H1 (cell line): ENCODE measurements at regions not wholly inside any gene's neighbourhood (a gene's known extent, or its start where the extent isn't known, plus 50 kb on each side); places are given as distances from the start of the nearest gene placed in this dataset.

Experiments used
- CTCF ChIA-PET: fragments of 300-600 bp; sonication (Branson Sonifier 250); formaldehyde crosslinking; loops from one replicate; lab custom pipeline; 2021; ENCODE audit not compliant: partially characterized antibody; lab: Charles Lee
- POLR2A ChIA-PET: fragments of 300-600 bp; sonication (Branson Sonifier 250); formaldehyde crosslinking; loops from one replicate; lab custom pipeline; 2021; ENCODE audit warnings: inconsistent platforms; ENCODE audit not compliant: partially characterized antibody; lab: Charles Lee
- DNase-seq, 2 experiments: peaks; one replicate each; pipeline versions ENCODE4 v3.0.0 to v3.0.0-alpha.2; 2010 to 2022; ENCODE audit warnings: low spot score in 2 of 2, low read depth in 1 of 2, mixed read lengths in 1 of 2
- FAIRE-seq: peaks from 2 replicates; lab custom pipeline; 2011; peaks lifted over from hg19 to GRCh38; lab: Jason Lieb, UNC
- H2AFZ ChIP-seq: 2 replicates; pipeline ENCODE4 v1.8.1; 2012; ENCODE audit warnings: low read length, inconsistent platforms
- H2AK5ac ChIP-seq: 2 replicates; pipeline ENCODE4 v1.6.1; 2013; ENCODE audit warnings: low read depth, low read length
- H2BK120ac ChIP-seq: replicated peaks from 2 replicates; pipeline ENCODE3; 2013; ENCODE audit warnings: low read depth, low read length, inconsistent platforms
- H2BK12ac ChIP-seq: 2 replicates; pipeline ENCODE4 v1.6.1; 2013; ENCODE audit warnings: low read depth, low read length
- H2BK15ac ChIP-seq: 2 replicates; pipeline ENCODE4 v1.6.1; 2013; ENCODE audit warnings: low read length
- H2BK20ac ChIP-seq: 2 replicates; pipeline ENCODE4 v1.6.1; 2013; ENCODE audit warnings: low read length
- H2BK5ac ChIP-seq: 2 replicates; pipeline ENCODE4 v1.6.1; 2013; ENCODE audit warnings: low read depth, low read length
- H3K14ac ChIP-seq: 2 replicates; pipeline ENCODE4 v1.6.1; 2013; ENCODE audit warnings: inconsistent platforms; ENCODE audit not compliant: insufficient read length
- H3K18ac ChIP-seq: 2 replicates; pipeline ENCODE4 v1.6.1; 2013; ENCODE audit warnings: low read length; ENCODE audit errors: extremely low read depth
- H3K23ac ChIP-seq: 2 replicates; pipeline ENCODE4 v1.6.1; 2013; ENCODE audit warnings: inconsistent platforms; ENCODE audit not compliant: insufficient read length
- H3K23me2 ChIP-seq: 2 replicates; pipeline ENCODE4 v1.6.1; 2013; ENCODE audit warnings: low read depth, low read length
- H3K27ac ChIP-seq: 2 replicates; pipeline ENCODE4 v1.6.1; 2011; ENCODE audit warnings: low read depth, low read length, inconsistent platforms
- H3K27me3 ChIP-seq, 4 experiments: replicated peaks in 1 of 4; 1 replicate in 1 of 4; 2 replicates in 3 of 4; pipeline versions ENCODE4 v1.6.1 to v1.8.1; 2011 to 2013; ENCODE audit warnings: low read length in 3 of 4, mild to moderate bottlenecking in 3 of 4, inconsistent platforms in 2 of 4, mixed read lengths in 2 of 4, moderate library complexity in 1 of 4; ENCODE audit not compliant: control insufficient read depth in 3 of 4, insufficient read depth in 3 of 4; ENCODE audit errors: extremely low read depth in 1 of 4
- H3K36me3 ChIP-seq, 4 experiments: 2 replicates each; pipeline versions ENCODE4 v1.6.1 to v1.8.1; 2011 to 2013; ENCODE audit warnings: mild to moderate bottlenecking in 4 of 4, low read length in 3 of 4, moderate library complexity in 2 of 4, control low read depth in 1 of 4, inconsistent platforms in 1 of 4; ENCODE audit not compliant: insufficient read depth in 4 of 4, control insufficient read depth in 2 of 4
- H3K4ac ChIP-seq: replicated peaks from 2 replicates; pipeline ENCODE3; 2013; ENCODE audit warnings: low read length, low read depth, mixed read lengths, inconsistent platforms; ENCODE audit not compliant: insufficient read length
- H3K4me1 ChIP-seq, 4 experiments: replicated peaks in 1 of 4; 1 replicate in 1 of 4; 2 replicates in 3 of 4; pipeline versions ENCODE4 v1.6.1 to v1.8.1; 2011 to 2013; ENCODE audit warnings: low read length in 3 of 4, inconsistent platforms in 2 of 4, mixed read lengths in 1 of 4; ENCODE audit not compliant: insufficient read depth in 4 of 4, control insufficient read depth in 3 of 4
- H3K4me2 ChIP-seq, 2 experiments: 2 replicates each; pipeline versions ENCODE4 v1.6.1 to v1.8.1; 2011 to 2013; ENCODE audit warnings: low read depth in 2 of 2, low read length in 2 of 2, control low read depth in 1 of 2, inconsistent platforms in 1 of 2, mild to moderate bottlenecking in 1 of 2; ENCODE audit not compliant: insufficient read depth in 1 of 2
- H3K4me3 ChIP-seq, 4 experiments: fragments of 200-600, 300-600 bp in 1 of 4; sonication (generic), shearing (Covaris generic), sonication (Bioruptor Twin) in 1 of 4; 2 replicates each; pipeline versions ENCODE4 v1.5.1 to v1.8.1; 2011 to 2016; ENCODE audit warnings: low read length in 4 of 4, low read depth in 3 of 4, control low read depth in 2 of 4, inconsistent platforms in 2 of 4, mild to moderate bottlenecking in 2 of 4, mixed read lengths in 1 of 4, moderate library complexity in 1 of 4; ENCODE audit not compliant: insufficient read depth in 2 of 4; ENCODE audit errors: extremely low read depth in 1 of 4
- H3K56ac ChIP-seq: replicated peaks from 2 replicates; pipeline ENCODE3; 2013; ENCODE audit warnings: low read depth, mild to moderate bottlenecking, mixed read lengths, low read length, inconsistent platforms; ENCODE audit not compliant: insufficient read length
- H3K79me1 ChIP-seq: 2 replicates; pipeline ENCODE4 v1.6.1; 2013; ENCODE audit warnings: low read depth, low read length, control low read depth
- H3K79me2 ChIP-seq, 2 experiments: 2 replicates each; pipeline versions ENCODE4 v1.6.1 to v1.8.1; 2012 to 2013; ENCODE audit warnings: low read length in 2 of 2, mild to moderate bottlenecking in 2 of 2, inconsistent platforms in 1 of 2; ENCODE audit not compliant: insufficient read depth in 2 of 2, control insufficient read depth in 1 of 2
- H3K9ac ChIP-seq, 4 experiments: replicated peaks in 1 of 4; 1 replicate in 1 of 4; 2 replicates in 3 of 4; pipeline versions ENCODE4 v1.6.1 to v1.8.1; 2011 to 2013; ENCODE audit warnings: low read depth in 3 of 4, low read length in 3 of 4, control low read depth in 2 of 4, mild to moderate bottlenecking in 2 of 4, moderate library complexity in 2 of 4, inconsistent platforms in 1 of 4; ENCODE audit errors: extremely low read depth in 1 of 4
- H3K9me3 ChIP-seq, 2 experiments: 2 replicates each; pipeline versions ENCODE4 v1.6.1 to v1.8.1; 2012 to 2013; ENCODE audit warnings: mild to moderate bottlenecking in 2 of 2, moderate library complexity in 2 of 2, control low read depth in 1 of 2, inconsistent platforms in 1 of 2, low read depth in 1 of 2, low read length in 1 of 2, mixed read lengths in 1 of 2; ENCODE audit not compliant: insufficient read depth in 2 of 2
- H4K20me1 ChIP-seq, 2 experiments: replicated peaks in 1 of 2; 2 replicates each; pipeline versions ENCODE3 to v1.8.1; 2011 to 2013; ENCODE audit warnings: inconsistent platforms in 2 of 2, low read length in 2 of 2, mild to moderate bottlenecking in 1 of 2; ENCODE audit not compliant: insufficient read depth in 2 of 2, control insufficient read depth in 1 of 2
- H4K5ac ChIP-seq: 2 replicates; pipeline ENCODE4 v1.6.1; 2013; ENCODE audit warnings: low read length, low read depth, mixed read lengths, inconsistent platforms; ENCODE audit not compliant: insufficient read length
- H4K8ac ChIP-seq: 2 replicates; pipeline ENCODE4 v1.8.0; 2013; ENCODE audit warnings: mild to moderate bottlenecking, moderate library complexity, low read length, inconsistent platforms; ENCODE audit not compliant: insufficient read depth; ENCODE audit errors: extremely low read depth
- H4K91ac ChIP-seq: replicated peaks from 2 replicates; pipeline ENCODE3; 2013; ENCODE audit warnings: low read length, mixed read lengths, inconsistent platforms; ENCODE audit not compliant: insufficient read length
- CHD2 ChIP-seq: IDR thresholded peaks from 2 replicates; pipeline ENCODE4 v1.6.1; 2012; ENCODE audit warnings: low read length, improper control_type of control experiment
- E2F6 ChIP-seq: IDR thresholded peaks from 2 replicates; pipeline ENCODE4 v1.6.1; 2012; ENCODE audit warnings: inconsistent platforms
- MAFK ChIP-seq: IDR thresholded peaks from 2 replicates; pipeline ENCODE4 v1.6.1; 2012; ENCODE audit warnings: low read depth, mild to moderate bottlenecking, improper control_type of control experiment, low read length
- NANOG ChIP-seq: IDR thresholded peaks from 2 replicates; pipeline ENCODE4 v1.6.1; 2011; ENCODE audit warnings: low read length, low read depth, mild to moderate bottlenecking, inconsistent platforms; ENCODE audit not compliant: insufficient read depth, poor library complexity, severe bottlenecking
- POLR2AphosphoS5 ChIP-seq: IDR thresholded peaks from 2 replicates; pipeline ENCODE4 v1.6.1; 2011; ENCODE audit warnings: low read depth, low read length
- RAD21 ChIP-seq, 2 experiments: IDR thresholded peaks in 1 of 2; conservative IDR thresholded peaks in 1 of 2; 2 replicates each; pipeline ENCODE4 v1.6.1; 2011; ENCODE audit warnings: low read depth in 2 of 2, low read length in 2 of 2, improper control_type of control experiment in 1 of 2, inconsistent platforms in 1 of 2, mild to moderate bottlenecking in 1 of 2, moderate library complexity in 1 of 2
- RBBP5 ChIP-seq: IDR thresholded peaks from 2 replicates; pipeline ENCODE4 v1.7.1; 2012; ENCODE audit warnings: low read depth, mild to moderate bottlenecking, inconsistent platforms, low read length, moderate library complexity, borderline replicate concordance
- RNF2 ChIP-seq: fragments of 200-900, 300-1000 bp; sonication (generic); IDR thresholded peaks from 2 replicates; pipeline ENCODE4 v1.7.1; 2016; ENCODE audit warnings: borderline replicate concordance, low read depth, mild to moderate bottlenecking, antibody characterized with exemption, low read length; ENCODE audit not compliant: poor library complexity, severe bottlenecking; ENCODE audit errors: missing control alignments
- RXRA ChIP-seq: IDR thresholded peaks from 2 replicates; pipeline ENCODE4 v1.6.1; 2011; ENCODE audit warnings: low read depth, mild to moderate bottlenecking, low read length, moderate library complexity; ENCODE audit not compliant: insufficient read depth
- SIRT6 ChIP-seq: IDR thresholded peaks from one replicate; pipeline ENCODE4 v1.7.1; 2012; ENCODE audit warnings: low read length, inconsistent platforms
- USF2 ChIP-seq: IDR thresholded peaks from 2 replicates; pipeline ENCODE4 v1.6.1; 2011; ENCODE audit warnings: low read length, improper control_type of control experiment
- WGBS, 2 experiments: shearing (Covaris generic) in 1 of 2; methylation state at CpG; one replicate each; pipeline versions ENCODE4 v1.1.6 to v1.1.7; 2013 to 2015; ENCODE audit warnings: low lambda C conversion rate in 2 of 2, mixed read lengths in 2 of 2, inconsistent platforms in 1 of 2, low coverage in 1 of 2, missing lambda C conversion rate in 1 of 2; ENCODE audit not compliant: insufficient replicate concordance in 2 of 2, insufficient coverage in 1 of 2, insufficient read length in 1 of 2; ENCODE audit errors: extremely low coverage in 1 of 2, missing lambda C conversion rate in 1 of 2; 5-methylcytosine and 5-hydroxymethylcytosine counted together

- Histone ChIP-seq H4K91ac (no peak overlapping the region), H2BK120ac (no peak overlapping the region), H3K56ac (no peak overlapping the region), H2AK5ac (no peak overlapping the region), H4K5ac (no peak overlapping the region), H3K9ac (no peak overlapping the region), H4K20me1 (no peaks in the 10 kb centered on the region), H2AFZ (peak overlapping the region; percentile 90; the same call in 1 of the 2 replicates), H3K23me2 (no peaks in the 10 kb centered on the region), H3K18ac (no peak overlapping the region), H2BK15ac (no peak overlapping the region), H2BK20ac (no peak overlapping the region), H3K79me1 (no peaks in the 10 kb centered on the region), H3K36me3 (no peaks in the 10 kb centered on the region), H3K79me2 (no peaks in the 10 kb centered on the region), H3K23ac (no peak overlapping the region), H3K27ac (no peak overlapping the region), H3K4ac (no peak overlapping the region), H3K9me3 (no peaks in the 10 kb centered on the region), H2BK12ac (no peak overlapping the region), H3K4me3 (no peak overlapping the region), H2BK5ac (no peak overlapping the region), H3K27me3 (no peaks in the 10 kb centered on the region), H3K4me2 (no peak overlapping the region), H3K4me1 (no peaks in the 10 kb centered on the region), H4K8ac (no peak overlapping the region), H3K14ac (no peak overlapping the region)
- ChIA-PET CTCF (interaction anchor here (0.6 to 1.9 kb wide), 7 partner anchors 12 to 693 kb away, joined by 3 to 6 read pairs (median 4); no protein-coding TSS in a partner anchor), POLR2A (no interaction called here)
- WGBS, 2 experiments: 88% methylated on average over 5 of the region's 5 CpGs; no CpG with 5 or more reads in 1 of the 2 experiments
- FAIRE-seq (no peak), DNase-seq (no peak)
- no peak for TF ChIP-seq E2F6
- no peak for TF ChIP-seq RAD21 (IDR thresholded peaks at IDR 0.05 in 1 of 2, conservative IDR thresholded peaks at IDR 0.05 in 1 of 2; ENCODE audit: low read depth in 2 of 2, low read length in 2 of 2)
- TF ChIP-seq CHD2: no peak
- no peak for TF ChIP-seq MAFK
- no peak for TF ChIP-seq SIRT6
- no peak for TF ChIP-seq NANOG
- TF ChIP-seq RXRA: no peak
- no peak for TF ChIP-seq RNF2
- TF ChIP-seq RBBP5: no peak
- TF ChIP-seq USF2: no peak
- no peak for TF ChIP-seq POLR2AphosphoS5
These were observed 282.9 kb upstream of the KCNH7 start for GRCh38 chr2:163121483-163121882.
